ENCODE measurements at regions not wholly inside any gene's neighbourhood (a gene's known extent, or its start where the extent isn't known, plus 50 kb on each side); places are given as distances from the start of the nearest gene placed in this dataset.

GRCh38 chr5:27308153-27308552 is 269.8 kb upstream of the CDH9 start:
- WGBS, 2 experiments (ENCODE audit: extremely low coverage in 1 of 2, insufficient coverage in 1 of 2, insufficient read length in 1 of 2, insufficient replicate concordance in 2 of 2, low coverage in 1 of 2, low lambda C conversion rate in 2 of 2, missing lambda C conversion rate in 1 of 2) = 93% methylated on average over 4 of the region's 4 CpGs; no CpG with 5 or more reads in 1 of the 2 experiments
- Histone ChIP-seq H3K14ac (ENCODE audit: insufficient read length) (no peak overlapping the region), H3K79me1 (ENCODE audit: low read depth, low read length) (no peaks in the 10 kb centered on the region), H3K23ac (ENCODE audit: insufficient read length) (no peak overlapping the region), H2BK5ac (ENCODE audit: low read depth, low read length) (no peak overlapping the region), H3K4ac (replicated peaks; ENCODE audit: insufficient read length, low read depth, low read length) (no peak overlapping the region), H3K9ac (replicated peaks in 1 of 4; ENCODE audit: extremely low read depth in 1 of 4, low read depth in 3 of 4, low read length in 3 of 4) (no peak overlapping the region), H2AK5ac (ENCODE audit: low read depth, low read length) (no peak overlapping the region), H3K79me2 (ENCODE audit: control insufficient read depth in 1 of 2, insufficient read depth in 2 of 2, low read length in 2 of 2) (no peaks in the 10 kb centered on the region), H2BK120ac (replicated peaks; ENCODE audit: low read depth, low read length) (no peak overlapping the region), H3K56ac (replicated peaks; ENCODE audit: insufficient read length, low read depth, low read length) (no peak overlapping the region), H3K18ac (ENCODE audit: extremely low read depth, low read length) (no peak overlapping the region), H2BK20ac (ENCODE audit: low read length) (no peak overlapping the region), H4K20me1 (replicated peaks in 1 of 2; ENCODE audit: control insufficient read depth in 1 of 2, insufficient read depth in 2 of 2, low read length in 2 of 2) (no peaks in the 10 kb centered on the region), H2BK15ac (ENCODE audit: low read length) (no peak overlapping the region), H4K8ac (ENCODE audit: extremely low read depth, insufficient read depth, low read length) (no peak overlapping the region), H3K23me2 (ENCODE audit: low read depth, low read length) (no peaks in the 10 kb centered on the region), H2BK12ac (ENCODE audit: low read depth, low read length) (no peak overlapping the region), H3K4me1 (replicated peaks in 1 of 4; ENCODE audit: control insufficient read depth in 3 of 4, insufficient read depth in 4 of 4, low read length in 3 of 4) (peaks cover 0 to 2% (median 0%) of the 10 kb centered on the region in 4 experiments; a peak in 2 of 7 replicates), H3K4me2 (ENCODE audit: insufficient read depth in 1 of 2, low read depth in 2 of 2, low read length in 2 of 2) (no peak overlapping the region), H3K36me3 (ENCODE audit: control insufficient read depth in 2 of 4, insufficient read depth in 4 of 4, low read length in 3 of 4) (no peaks in the 10 kb centered on the region), H4K91ac (replicated peaks; ENCODE audit: insufficient read length, low read length) (no peak overlapping the region), H3K27ac (ENCODE audit: low read depth, low read length) (no peak overlapping the region), H3K4me3 (ENCODE audit: extremely low read depth in 1 of 4, insufficient read depth in 2 of 4, low read depth in 3 of 4, low read length in 4 of 4) (no peak overlapping the region), H3K9me3 (ENCODE audit: insufficient read depth in 2 of 2, low read depth in 1 of 2, low read length in 1 of 2) (no peaks in the 10 kb centered on the region), H3K27me3 (replicated peaks in 1 of 4; ENCODE audit: control insufficient read depth in 3 of 4, extremely low read depth in 1 of 4, insufficient read depth in 3 of 4, low read length in 3 of 4) (no peaks in the 10 kb centered on the region), H2AFZ (ENCODE audit: low read length) (no peak overlapping the region), H4K5ac (ENCODE audit: insufficient read length, low read depth, low read length) (no peak overlapping the region)
- TF ChIP-seq CTBP2 (IDR thresholded peaks at IDR 0.05; ENCODE audit: borderline replicate concordance, insufficient read depth, insufficient read length, low read length) (no peak), CHD2 (IDR thresholded peaks at IDR 0.05; ENCODE audit: low read length) (no peak), KDM4A (IDR thresholded peaks at IDR 0.05; ENCODE audit: low read depth, low read length, severe bottlenecking) (no peak), KDM1A (IDR thresholded peaks at IDR 0.05; ENCODE audit: borderline replicate concordance, low read length) (no peak), HDAC6 (IDR thresholded peaks at IDR 0.05; ENCODE audit: low read depth, low read length) (no peak)
- POLR2A ChIA-PET (ENCODE audit: partially characterized antibody) = no interaction called here
- FAIRE-seq (no peak), DNase-seq (ENCODE audit: low read depth in 1 of 2, low spot score in 2 of 2) (no peak)
- CTCF ChIA-PET (ENCODE audit: partially characterized antibody) = no interaction called here

All from H1 (cell line).